ENCODE measurements at regions not wholly inside any gene's neighbourhood (a gene's known extent, or its start where the extent isn't known, plus 50 kb on each side); places are given as distances from the start of the nearest gene placed in this dataset.

DNA sequence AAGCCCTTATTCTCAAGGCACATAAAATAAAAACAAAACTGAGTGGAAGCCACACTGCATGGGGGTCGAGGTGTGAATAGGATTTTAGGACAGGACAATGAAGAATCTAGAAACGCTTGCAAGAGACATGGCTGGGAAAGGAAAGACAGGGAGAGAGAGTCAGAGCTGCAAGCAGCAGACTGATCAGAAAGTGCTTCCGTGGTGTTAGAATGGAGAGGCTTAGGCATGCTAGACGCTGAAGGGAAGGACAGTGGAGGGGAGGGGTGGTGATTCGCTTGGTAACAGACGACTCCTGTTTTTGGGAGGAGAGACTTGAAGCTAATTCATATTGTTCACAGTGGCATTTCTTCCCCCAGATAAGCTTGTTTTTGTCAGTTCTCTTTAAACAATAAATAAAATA lies 173.5 kb downstream of the AIPL1 start:
- ChIA-PET CTCF (ENCODE audit: partially characterized antibody) (interaction anchor here (2.3 kb wide), 1 partner anchor 15 kb away, joined by 8 read pairs; no protein-coding TSS in a partner anchor), POLR2A (ENCODE audit: partially characterized antibody) (no interaction called here)
- H3K14ac ChIP-seq (ENCODE audit: insufficient read length): no peak overlapping the region
- H2AK5ac ChIP-seq (ENCODE audit: low read depth, low read length): no peak overlapping the region
- no peak for TF ChIP-seq SIN3A (conservative IDR thresholded peaks at IDR 0.05 in 1 of 2, IDR thresholded peaks at IDR 0.05 in 1 of 2; ENCODE audit: low read depth in 1 of 2, low read length in 2 of 2)
- no peak for TF ChIP-seq SAP30 (IDR thresholded peaks at IDR 0.05; ENCODE audit: insufficient read depth, insufficient replicate concordance, low read length)
- TF ChIP-seq ZNF274 (IDR thresholded peaks at IDR 0.05; ENCODE audit: borderline replicate concordance, extremely low read depth, low read length): no peak
- TF ChIP-seq ATF3 (IDR thresholded peaks at IDR 0.05; ENCODE audit: insufficient read depth, low read depth, low read length): no peak
- TF ChIP-seq CTBP2 (IDR thresholded peaks at IDR 0.05; ENCODE audit: borderline replicate concordance, insufficient read depth, insufficient read length, low read length): no peak
- TF ChIP-seq SIX5 (IDR thresholded peaks at IDR 0.05; ENCODE audit: low read depth, low read length): no peak
- no peak for TF ChIP-seq BACH1 (IDR thresholded peaks at IDR 0.05; ENCODE audit: low read length)
- TF ChIP-seq TAF7 (optimal IDR thresholded peaks at IDR 0.05; ENCODE audit: borderline replicate concordance, low read depth, low read length): no peak
- no peak for TF ChIP-seq CBX8 (IDR thresholded peaks at IDR 0.05; ENCODE audit: borderline replicate concordance, low read depth, low read length)
- no peak for TF ChIP-seq GABPA (IDR thresholded peaks at IDR 0.05; ENCODE audit: borderline replicate concordance, insufficient read depth, low read length)
- TF ChIP-seq RBBP5 (IDR thresholded peaks at IDR 0.05; ENCODE audit: borderline replicate concordance, low read depth, low read length): no peak
- no peak for TF ChIP-seq POLR2AphosphoS5 (IDR thresholded peaks at IDR 0.05; ENCODE audit: low read depth, low read length)
- TF ChIP-seq PHF8 (conservative IDR thresholded peaks at IDR 0.05; ENCODE audit: low read depth, low read length): no peak
- H3K27me3 ChIP-seq (replicated peaks in 1 of 4; ENCODE audit: control insufficient read depth in 3 of 4, extremely low read depth in 1 of 4, insufficient read depth in 3 of 4, low read length in 3 of 4): peaks cover 0 to 3% (median 0%) of the 10 kb centered on the region in 4 experiments; a peak in 3 of 7 replicates
- peaks cover 6% of the 10 kb centered on the region in 2 experiments; a peak in 1 of 4 replicates for H3K9me3 ChIP-seq (ENCODE audit: insufficient read depth in 2 of 2, low read depth in 1 of 2, low read length in 1 of 2)
- H3K9ac ChIP-seq (replicated peaks in 1 of 4; ENCODE audit: extremely low read depth in 1 of 4, low read depth in 3 of 4, low read length in 3 of 4): no peak overlapping the region
- H3K4me3 ChIP-seq (ENCODE audit: extremely low read depth in 1 of 4, insufficient read depth in 2 of 4, low read depth in 3 of 4, low read length in 4 of 4): no peak overlapping the region
- no peak overlapping the region; the same call in 1 of the 2 replicates for H3K18ac ChIP-seq (ENCODE audit: extremely low read depth, low read length)
- WGBS, 2 experiments (ENCODE audit: extremely low coverage in 1 of 2, insufficient coverage in 1 of 2, insufficient read length in 1 of 2, insufficient replicate concordance in 2 of 2, low coverage in 1 of 2, low lambda C conversion rate in 2 of 2, missing lambda C conversion rate in 1 of 2): 60% methylated on average over 6 of the region's 6 CpGs; no CpG with 5 or more reads in 1 of the 2 experiments
- no peak overlapping the region for H2BK15ac ChIP-seq (ENCODE audit: low read length)
- H2BK120ac ChIP-seq (replicated peaks; ENCODE audit: low read depth, low read length): no peak overlapping the region
- no peak overlapping the region for H3K56ac ChIP-seq (replicated peaks; ENCODE audit: insufficient read length, low read depth, low read length)
- no peak overlapping the region for H4K91ac ChIP-seq (replicated peaks; ENCODE audit: insufficient read length, low read length)
- H3K4me2 ChIP-seq (ENCODE audit: insufficient read depth in 1 of 2, low read depth in 2 of 2, low read length in 2 of 2): no peak overlapping the region
- no peak overlapping the region for H3K27ac ChIP-seq (ENCODE audit: low read depth, low read length)
- peaks cover 10 to 20% (median 13%) of the 10 kb centered on the region in 4 experiments for H3K4me1 ChIP-seq (replicated peaks in 1 of 4; ENCODE audit: control insufficient read depth in 3 of 4, insufficient read depth in 4 of 4, low read length in 3 of 4)
- no peaks in the 10 kb centered on the region for H3K23me2 ChIP-seq (ENCODE audit: low read depth, low read length)
- H3K4ac ChIP-seq (replicated peaks; ENCODE audit: insufficient read length, low read depth, low read length): no peak overlapping the region
- no peak for DNase-seq (ENCODE audit: low read depth in 1 of 2, low spot score in 2 of 2)
- no peaks in the 10 kb centered on the region for H3K79me1 ChIP-seq (ENCODE audit: low read depth, low read length)
- H4K20me1 ChIP-seq (replicated peaks in 1 of 2; ENCODE audit: control insufficient read depth in 1 of 2, insufficient read depth in 2 of 2, low read length in 2 of 2): no peaks in the 10 kb centered on the region
- no peaks in the 10 kb centered on the region for H3K79me2 ChIP-seq (ENCODE audit: control insufficient read depth in 1 of 2, insufficient read depth in 2 of 2, low read length in 2 of 2)
- H4K8ac ChIP-seq (ENCODE audit: extremely low read depth, insufficient read depth, low read length): no peak overlapping the region
- no peak for FAIRE-seq
- H3K23ac ChIP-seq (ENCODE audit: insufficient read length): no peak overlapping the region
- H4K5ac ChIP-seq (ENCODE audit: insufficient read length, low read depth, low read length): no peak overlapping the region
- peak overlapping the region; percentile 55 for H2AFZ ChIP-seq (ENCODE audit: low read length)
- no peak overlapping the region for H2BK5ac ChIP-seq (ENCODE audit: low read depth, low read length)
- H2BK12ac ChIP-seq (ENCODE audit: low read depth, low read length): no peak overlapping the region
- no peaks in the 10 kb centered on the region for H3K36me3 ChIP-seq (ENCODE audit: control insufficient read depth in 2 of 4, insufficient read depth in 4 of 4, low read length in 3 of 4)
- 0 out of 2 replicates have a peak overlapping the region, but pooled peaks have one; percentile 61 for H2BK20ac ChIP-seq (ENCODE audit: low read length)

Measured in H1 (cell line).